Astrocyte (in vitro differentiated cells and primary cell): ENCODE measurements at regions not wholly inside any gene's neighbourhood (a gene's known extent, or its start where the extent isn't known, plus 50 kb on each side); places are given as distances from the start of the nearest gene placed in this dataset.

Experiments used
- EZH2 ChIP-seq: IDR thresholded peaks from 2 replicates; pipeline ENCODE4 v1.6.1; 2012; ENCODE audit warnings: mild to moderate bottlenecking, low read length, inconsistent platforms; ENCODE audit not compliant: insufficient read depth
- TF ChIP-seq, protein P1 (sequence below): IDR thresholded peaks from 2 replicates; pipeline ENCODE4 v1.5.1; 2011; ENCODE audit warnings: low read depth, mild to moderate bottlenecking, inconsistent platforms, low read length, moderate library complexity; ENCODE audit not compliant: insufficient read depth

DNA sequence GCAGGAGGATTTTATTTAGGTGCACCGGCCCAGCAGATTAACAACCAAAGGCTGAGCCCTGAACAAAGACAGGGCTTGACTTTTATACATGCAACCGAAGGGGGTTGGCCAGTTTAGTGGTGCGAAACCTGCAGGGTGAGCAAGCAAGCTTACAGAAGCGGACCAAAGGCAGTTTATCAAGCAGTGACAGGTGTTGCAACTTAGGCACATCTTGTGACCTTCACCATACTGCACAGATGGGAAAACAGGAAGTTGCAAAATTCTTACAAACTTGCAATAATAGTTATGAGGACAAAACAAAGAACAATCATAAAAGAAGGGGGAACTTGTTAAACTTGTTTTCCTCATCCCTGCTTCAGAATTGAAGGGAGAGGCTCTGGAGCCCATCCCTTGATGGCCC, 1265.1 kb downstream of the CDH8 start:
- no peak for TF ChIP-seq EZH2
- TF ChIP-seq, protein P1, sequence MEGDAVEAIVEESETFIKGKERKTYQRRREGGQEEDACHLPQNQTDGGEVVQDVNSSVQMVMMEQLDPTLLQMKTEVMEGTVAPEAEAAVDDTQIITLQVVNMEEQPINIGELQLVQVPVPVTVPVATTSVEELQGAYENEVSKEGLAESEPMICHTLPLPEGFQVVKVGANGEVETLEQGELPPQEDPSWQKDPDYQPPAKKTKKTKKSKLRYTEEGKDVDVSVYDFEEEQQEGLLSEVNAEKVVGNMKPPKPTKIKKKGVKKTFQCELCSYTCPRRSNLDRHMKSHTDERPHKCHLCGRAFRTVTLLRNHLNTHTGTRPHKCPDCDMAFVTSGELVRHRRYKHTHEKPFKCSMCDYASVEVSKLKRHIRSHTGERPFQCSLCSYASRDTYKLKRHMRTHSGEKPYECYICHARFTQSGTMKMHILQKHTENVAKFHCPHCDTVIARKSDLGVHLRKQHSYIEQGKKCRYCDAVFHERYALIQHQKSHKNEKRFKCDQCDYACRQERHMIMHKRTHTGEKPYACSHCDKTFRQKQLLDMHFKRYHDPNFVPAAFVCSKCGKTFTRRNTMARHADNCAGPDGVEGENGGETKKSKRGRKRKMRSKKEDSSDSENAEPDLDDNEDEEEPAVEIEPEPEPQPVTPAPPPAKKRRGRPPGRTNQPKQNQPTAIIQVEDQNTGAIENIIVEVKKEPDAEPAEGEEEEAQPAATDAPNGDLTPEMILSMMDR: no peak
